GM10266 (cell line): ENCODE measurements at regions not wholly inside any gene's neighbourhood (a gene's known extent, or its start where the extent isn't known, plus 50 kb on each side); places are given as distances from the start of the nearest gene placed in this dataset.
"Not testable (repeated sequence)": the region's sequence is repeated elsewhere in the genome, so short reads cannot be mapped to it uniquely, and the experiment has no call there.

Experiments
- DNase-seq: peaks from one replicate; pipeline ENCODE4 v3.0.0; 2012; ENCODE audit errors: extremely low spot score
- TF ChIP-seq, protein P1 (sequence below): IDR thresholded peaks from 2 replicates; pipeline ENCODE4 v1.5.1; 2012; ENCODE audit warnings: mild to moderate bottlenecking, low read depth; ENCODE audit not compliant: control insufficient read depth, insufficient read depth; ENCODE audit errors: missing control alignments

GRCh38 chr3:176328198-176328597, 869.1 kb downstream of the TBL1XR1 start:
- TF ChIP-seq, protein P1, sequence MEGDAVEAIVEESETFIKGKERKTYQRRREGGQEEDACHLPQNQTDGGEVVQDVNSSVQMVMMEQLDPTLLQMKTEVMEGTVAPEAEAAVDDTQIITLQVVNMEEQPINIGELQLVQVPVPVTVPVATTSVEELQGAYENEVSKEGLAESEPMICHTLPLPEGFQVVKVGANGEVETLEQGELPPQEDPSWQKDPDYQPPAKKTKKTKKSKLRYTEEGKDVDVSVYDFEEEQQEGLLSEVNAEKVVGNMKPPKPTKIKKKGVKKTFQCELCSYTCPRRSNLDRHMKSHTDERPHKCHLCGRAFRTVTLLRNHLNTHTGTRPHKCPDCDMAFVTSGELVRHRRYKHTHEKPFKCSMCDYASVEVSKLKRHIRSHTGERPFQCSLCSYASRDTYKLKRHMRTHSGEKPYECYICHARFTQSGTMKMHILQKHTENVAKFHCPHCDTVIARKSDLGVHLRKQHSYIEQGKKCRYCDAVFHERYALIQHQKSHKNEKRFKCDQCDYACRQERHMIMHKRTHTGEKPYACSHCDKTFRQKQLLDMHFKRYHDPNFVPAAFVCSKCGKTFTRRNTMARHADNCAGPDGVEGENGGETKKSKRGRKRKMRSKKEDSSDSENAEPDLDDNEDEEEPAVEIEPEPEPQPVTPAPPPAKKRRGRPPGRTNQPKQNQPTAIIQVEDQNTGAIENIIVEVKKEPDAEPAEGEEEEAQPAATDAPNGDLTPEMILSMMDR: no peak

DNA sequence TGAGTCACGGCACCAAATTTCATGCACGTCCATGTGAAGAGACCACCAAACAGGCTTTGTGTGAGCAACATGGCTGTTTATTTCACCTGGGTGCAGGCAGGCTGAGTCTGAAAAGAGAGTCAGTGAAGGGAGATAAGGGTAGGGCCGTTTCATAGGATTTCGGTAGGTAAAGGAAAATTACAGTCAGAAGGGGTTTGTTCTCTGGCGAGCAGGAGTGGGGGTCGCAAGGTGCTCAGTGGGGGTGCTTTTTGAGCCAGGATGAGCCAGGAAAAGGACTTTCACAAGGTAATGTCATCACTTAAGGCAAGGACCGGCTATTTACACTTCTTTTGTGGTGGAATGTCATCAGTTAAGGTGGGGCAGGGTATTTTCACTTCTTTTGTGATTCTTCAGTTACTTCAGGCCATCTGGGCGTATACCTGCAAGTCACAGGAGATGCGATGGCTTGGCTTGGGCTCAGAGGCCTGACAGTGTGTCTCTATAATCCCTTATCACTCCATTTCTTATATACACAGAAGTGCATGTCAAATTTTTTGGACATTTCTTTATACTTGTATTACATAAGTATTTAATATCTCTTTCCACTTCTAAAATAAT, 870.3 kb downstream of the TBL1XR1 start:
- DNase-seq: not testable (repeated sequence)

More at GRCh38 chr3:176328198-176328597, 869.1 kb downstream of the TBL1XR1 start:
- DNase-seq: no peak

DNA sequence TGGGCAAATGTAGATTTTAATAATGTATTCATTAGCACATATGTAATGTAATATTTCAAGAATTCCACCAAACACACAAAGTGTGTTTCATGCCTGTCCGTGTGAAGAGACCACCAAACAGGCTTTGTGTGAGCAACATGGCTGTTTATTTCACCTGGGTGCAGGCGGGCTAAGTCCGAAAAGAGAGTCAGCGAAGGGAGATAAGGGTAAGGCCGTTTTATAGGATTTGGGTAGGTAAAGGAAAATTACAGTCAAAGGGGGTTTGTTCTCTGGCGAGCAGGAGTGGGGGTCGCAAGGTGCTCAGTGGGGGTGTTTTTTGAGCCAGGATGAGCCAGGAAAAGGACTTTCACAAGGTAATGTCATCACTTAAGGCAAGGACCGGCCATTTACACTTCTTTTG, 875.8 kb downstream of the TBL1XR1 start:
- not testable (repeated sequence) for DNase-seq

- TF ChIP-seq, protein P1: no peak
- no peak for DNase-seq
Measured at GRCh38 chr3:176321099-176321498, 876.2 kb downstream of the TBL1XR1 start.

GRCh38 chr3:176313426-176313825, 883.9 kb downstream of the TBL1XR1 start:
- TF ChIP-seq, protein P1: no peak
- no peak for DNase-seq

GRCh38 chr3:176310641-176311040, 886.6 kb downstream of the TBL1XR1 start:
- no peak for DNase-seq
- TF ChIP-seq, protein P1: no peak

GRCh38 chr3:176302271-176302670, 895.0 kb downstream of the TBL1XR1 start:
- no peak for DNase-seq
- TF ChIP-seq, protein P1: no peak

DNA sequence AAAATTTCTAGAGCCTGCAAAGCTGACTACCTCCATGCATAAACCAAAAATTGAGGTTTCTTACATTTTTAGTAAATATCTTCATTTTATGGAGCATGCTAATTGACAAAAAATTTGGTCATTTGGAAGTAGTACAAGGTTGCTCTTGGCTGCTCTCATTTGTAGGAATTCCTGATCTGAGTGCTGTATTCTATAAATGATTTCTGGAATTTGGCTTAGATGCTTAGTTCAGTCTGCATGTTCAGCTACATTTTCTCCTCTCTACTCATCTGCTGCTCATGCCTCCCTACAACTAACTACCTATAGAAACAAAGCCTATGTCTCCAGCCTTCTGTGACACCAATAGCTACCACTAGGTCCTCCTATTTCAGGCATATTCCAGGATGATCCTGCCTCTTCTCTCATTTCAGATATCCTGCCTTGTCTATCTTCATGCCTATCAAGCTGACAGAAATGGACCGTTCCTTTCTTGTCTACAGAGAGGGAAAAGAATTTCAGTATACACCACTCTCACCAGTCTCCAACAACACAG, 901.1 kb downstream of the TBL1XR1 start:
- TF ChIP-seq, protein P1: no peak
- DNase-seq: no peak
